ENCODE measurements at regions not wholly inside any gene's neighbourhood (a gene's known extent, or its start where the extent isn't known, plus 50 kb on each side); places are given as distances from the start of the nearest gene placed in this dataset.

DNA sequence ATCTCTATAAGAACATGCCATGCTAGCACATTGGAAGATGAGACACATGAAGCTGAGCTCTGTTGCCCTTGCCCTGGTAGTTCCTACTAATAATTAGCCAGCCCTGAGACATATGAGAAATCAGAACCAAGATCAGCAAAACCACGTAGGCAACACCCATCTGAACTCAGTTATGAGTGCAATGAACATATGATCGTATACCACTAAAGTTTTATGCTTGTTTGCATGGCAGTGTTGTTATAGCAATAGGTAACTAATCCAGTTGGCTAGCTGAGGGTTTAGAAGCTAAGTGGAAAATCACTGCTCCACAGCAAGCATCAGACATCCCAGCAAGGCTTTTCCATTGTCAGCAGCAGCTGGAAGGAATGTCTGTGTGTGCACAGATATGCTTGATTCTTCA lies 180.7 kb downstream of the BTBD3 start:
- Histone ChIP-seq H3K9ac (ENCODE audit: low read depth in 1 of 2, low read length in 2 of 2) (no peak overlapping the region), H3K9me3 (ENCODE audit: control insufficient read depth in 4 of 4, low read length in 3 of 4) (no peaks in the 10 kb centered on the region), H3K27me3 (ENCODE audit: control insufficient read depth in 4 of 4, insufficient read depth in 4 of 4, low read length in 3 of 4) (peaks cover 0 to 2% (median 0%) of the 10 kb centered on the region in 4 donors), H3K27ac (ENCODE audit: low read depth in 1 of 2, low read length in 2 of 2) (no peak overlapping the region), H3K36me3 (ENCODE audit: control insufficient read depth in 4 of 4, insufficient read depth in 3 of 4, low read depth in 1 of 4, low read length in 3 of 4) (no peaks in the 10 kb centered on the region), H3K4me3 (ENCODE audit: low read depth in 1 of 3, low read length in 3 of 3) (no peak overlapping the region), H3K4me1 (ENCODE audit: control insufficient read depth in 4 of 4, insufficient read depth in 4 of 4, low read length in 3 of 4) (no peaks in the 10 kb centered on the region)
- no peak for DNase-seq (ENCODE audit: low spot score)
- 72% methylated on average over 2 of the region's 2 CpGs for WGBS
- TF ChIP-seq JUND (IDR thresholded peaks at IDR 0.05), result no peak
- TF ChIP-seq CTCF (IDR thresholded peaks at IDR 0.05; ENCODE audit: low read depth, low read length, missing input control), result no peak
- no peak for TF ChIP-seq REST (IDR thresholded peaks at IDR 0.05)
- no peak for TF ChIP-seq RAD21 (IDR thresholded peaks at IDR 0.05)
- no peak for TF ChIP-seq HNF4A (conservative IDR thresholded peaks at IDR 0.05)

- H3K27me3 ChIP-seq (ENCODE audit: control insufficient read depth in 4 of 4, insufficient read depth in 4 of 4, low read length in 3 of 4), result peaks cover 0 to 2% (median 0%) of the 10 kb centered on the region in 4 donors
- no peak for DNase-seq (ENCODE audit: low spot score)
- H3K4me1 ChIP-seq (ENCODE audit: control insufficient read depth in 4 of 4, insufficient read depth in 4 of 4, low read length in 3 of 4), result peaks cover 0 to 2% (median 0%) of the 10 kb centered on the region in 4 donors
- H3K27ac ChIP-seq (ENCODE audit: low read depth in 1 of 2, low read length in 2 of 2), result no peak overlapping the region
- WGBS, result 44% methylated on average over 1 of the region's 1 CpG
- TF ChIP-seq RXRA (IDR thresholded peaks at IDR 0.05) (no peak), HNF4A (conservative IDR thresholded peaks at IDR 0.05) (no peak), SP1 (IDR thresholded peaks at IDR 0.05) (no peak), MAX (IDR thresholded peaks at IDR 0.05) (no peak), REST (IDR thresholded peaks at IDR 0.05) (no peak), YY1 (IDR thresholded peaks at IDR 0.05) (no peak), CTCF (IDR thresholded peaks at IDR 0.05; ENCODE audit: low read depth, low read length, missing input control) (no peak), NR2F2 (IDR thresholded peaks at IDR 0.05) (no peak), TAF1 (conservative IDR thresholded peaks at IDR 0.05) (no peak), FOXA1 (IDR thresholded peaks at IDR 0.05) (no peak), GABPA (IDR thresholded peaks at IDR 0.05 in 1 of 2, conservative IDR thresholded peaks at IDR 0.05 in 1 of 2) (no peak), HNF4G (IDR thresholded peaks at IDR 0.05) (no peak)
- TF ChIP-seq, protein P1, sequence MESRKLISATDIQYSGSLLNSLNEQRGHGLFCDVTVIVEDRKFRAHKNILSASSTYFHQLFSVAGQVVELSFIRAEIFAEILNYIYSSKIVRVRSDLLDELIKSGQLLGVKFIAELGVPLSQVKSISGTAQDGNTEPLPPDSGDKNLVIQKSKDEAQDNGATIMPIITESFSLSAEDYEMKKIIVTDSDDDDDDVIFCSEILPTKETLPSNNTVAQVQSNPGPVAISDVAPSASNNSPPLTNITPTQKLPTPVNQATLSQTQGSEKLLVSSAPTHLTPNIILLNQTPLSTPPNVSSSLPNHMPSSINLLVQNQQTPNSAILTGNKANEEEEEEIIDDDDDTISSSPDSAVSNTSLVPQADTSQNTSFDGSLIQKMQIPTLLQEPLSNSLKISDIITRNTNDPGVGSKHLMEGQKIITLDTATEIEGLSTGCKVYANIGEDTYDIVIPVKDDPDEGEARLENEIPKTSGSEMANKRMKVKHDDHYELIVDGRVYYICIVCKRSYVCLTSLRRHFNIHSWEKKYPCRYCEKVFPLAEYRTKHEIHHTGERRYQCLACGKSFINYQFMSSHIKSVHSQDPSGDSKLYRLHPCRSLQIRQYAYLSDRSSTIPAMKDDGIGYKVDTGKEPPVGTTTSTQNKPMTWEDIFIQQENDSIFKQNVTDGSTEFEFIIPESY (IDR thresholded peaks at IDR 0.05), result no peak
- H3K9ac ChIP-seq (ENCODE audit: low read depth in 1 of 2, low read length in 2 of 2), result no peak overlapping the region
- H3K9me3 ChIP-seq (ENCODE audit: control insufficient read depth in 4 of 4, low read length in 3 of 4), result peaks cover 0 to 2% (median 0%) of the 10 kb centered on the region in 4 donors
- H3K4me3 ChIP-seq (ENCODE audit: low read depth in 1 of 3, low read length in 3 of 3), result no peak overlapping the region
- no peaks in the 10 kb centered on the region for H3K36me3 ChIP-seq (ENCODE audit: control insufficient read depth in 4 of 4, insufficient read depth in 3 of 4, low read depth in 1 of 4, low read length in 3 of 4)
Measured at GRCh38 chr20:12108846-12109245, 191.2 kb downstream of the BTBD3 start.
